A673 (cell line): ENCODE measurements at regions not wholly inside any gene's neighbourhood (a gene's known extent, or its start where the extent isn't known, plus 50 kb on each side); places are given as distances from the start of the nearest gene placed in this dataset.

ENCODE experiments used
- BruUV-seq: library from RNA; stranded (reverse); fragments of 400-500 nt; replicated peaks from 2 replicates; lab custom pipeline; 2021; lab: Mats Ljungman, UMichigan
- CTCF ChIA-PET: fragments of 300-600 bp; sonication (Branson Sonifier 250); formaldehyde crosslinking; loops from one replicate; lab custom pipeline; 2022; ENCODE audit warnings: antibody characterized with exemption; lab: Charles Lee
- POLR2A ChIA-PET: fragments of 300-600 bp; sonication (Branson Sonifier 250); formaldehyde crosslinking; loops from one replicate; lab custom pipeline; 2022; ENCODE audit warnings: antibody characterized with exemption; ENCODE audit not compliant: low non-redundant PET; lab: Charles Lee
- DNase-seq: peaks from one replicate; pipeline ENCODE4 v3.0.0-alpha.2; 2015; ENCODE audit warnings: low spot score
- H3K27ac ChIP-seq: fragments of 200-600 bp; sonication (generic); 2 replicates; pipeline ENCODE4 v1.5.1; 2016; ENCODE audit warnings: mixed run types, low read depth, mild to moderate bottlenecking, mixed read lengths, antibody characterized with exemption, low read length; ENCODE audit not compliant: poor library complexity, severe bottlenecking
- H3K27me3 ChIP-seq: fragments of 200-600 bp; sonication (generic); replicated peaks from 2 replicates; pipeline ENCODE4 v1.6.1; 2017; ENCODE audit warnings: mixed run types, low read depth, mild to moderate bottlenecking, mixed read lengths, antibody characterized with exemption, low read length; ENCODE audit not compliant: insufficient read depth, poor library complexity
- H3K36me3 ChIP-seq: fragments of 200-600 bp; sonication (generic); 2 replicates; pipeline ENCODE4 v1.6.1; 2016; ENCODE audit warnings: mixed run types, mild to moderate bottlenecking, mixed read lengths, antibody characterized with exemption, low read length; ENCODE audit not compliant: insufficient read depth, poor library complexity, severe bottlenecking
- H3K4me1 ChIP-seq: fragments of 200-600 bp; sonication (generic); 2 replicates; pipeline ENCODE4 v1.6.1; 2017; ENCODE audit warnings: mixed run types, mild to moderate bottlenecking, mixed read lengths, antibody characterized with exemption, low read length; ENCODE audit not compliant: insufficient read depth, poor library complexity, severe bottlenecking
- H3K4me3 ChIP-seq: fragments of 200-600 bp; sonication (generic); 2 replicates; pipeline ENCODE4 v1.5.1; 2016; ENCODE audit warnings: low read depth, mixed run types, mild to moderate bottlenecking, mixed read lengths, low read length; ENCODE audit not compliant: poor library complexity, severe bottlenecking
- H3K9me3 ChIP-seq: fragments of 200-600 bp; sonication (generic); 2 replicates; pipeline ENCODE4 v1.6.1; 2016; ENCODE audit warnings: mixed run types, low read depth, mild to moderate bottlenecking, mixed read lengths, antibody characterized with exemption, low read length; ENCODE audit not compliant: poor library complexity, severe bottlenecking
- EZH2 ChIP-seq: fragments of 200-600 bp; sonication (generic); IDR thresholded peaks from 2 replicates; pipeline ENCODE4 v1.6.1; 2017; ENCODE audit warnings: borderline replicate concordance, low read depth, mild to moderate bottlenecking, mixed read lengths, antibody characterized with exemption, low read length; ENCODE audit not compliant: poor library complexity, severe bottlenecking
- intact Hi-C: fragments of 100-400 bp; cut with micrococcal nuclease; formaldehyde crosslinking; loops from one replicate; pipeline ENCODE4 v1.10.0; 2022; ENCODE audit not compliant: unreplicated experiment
- TF ChIP-seq, protein P1 (sequence below): fragments of 300-800, 200-600 bp; sonication (generic); conservative IDR thresholded peaks from 2 replicates; pipeline ENCODE4 v1.5.1; 2017; ENCODE audit warnings: low read depth, mild to moderate bottlenecking, antibody characterized with exemption, low read length, moderate library complexity, mixed read lengths

DNA sequence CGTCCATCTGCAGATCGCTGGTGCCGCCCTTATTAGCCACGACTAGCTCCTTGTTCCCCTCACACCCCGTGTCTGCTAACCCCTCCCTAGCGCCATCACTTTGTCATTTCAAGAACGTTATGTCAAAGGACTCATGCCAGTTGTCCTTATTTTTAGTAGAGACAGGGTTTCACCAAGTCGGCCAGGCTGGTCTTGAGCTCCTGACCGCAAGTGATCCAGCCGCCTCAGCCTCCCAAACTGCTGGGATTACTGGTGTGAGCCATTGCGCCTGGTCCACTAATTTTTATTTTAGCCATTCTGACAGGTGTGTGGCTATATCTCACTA is 138.9 kb upstream of the HDAC4 start:
- POLR2A ChIA-PET, result no interaction called here
- TF ChIP-seq, protein P1, sequence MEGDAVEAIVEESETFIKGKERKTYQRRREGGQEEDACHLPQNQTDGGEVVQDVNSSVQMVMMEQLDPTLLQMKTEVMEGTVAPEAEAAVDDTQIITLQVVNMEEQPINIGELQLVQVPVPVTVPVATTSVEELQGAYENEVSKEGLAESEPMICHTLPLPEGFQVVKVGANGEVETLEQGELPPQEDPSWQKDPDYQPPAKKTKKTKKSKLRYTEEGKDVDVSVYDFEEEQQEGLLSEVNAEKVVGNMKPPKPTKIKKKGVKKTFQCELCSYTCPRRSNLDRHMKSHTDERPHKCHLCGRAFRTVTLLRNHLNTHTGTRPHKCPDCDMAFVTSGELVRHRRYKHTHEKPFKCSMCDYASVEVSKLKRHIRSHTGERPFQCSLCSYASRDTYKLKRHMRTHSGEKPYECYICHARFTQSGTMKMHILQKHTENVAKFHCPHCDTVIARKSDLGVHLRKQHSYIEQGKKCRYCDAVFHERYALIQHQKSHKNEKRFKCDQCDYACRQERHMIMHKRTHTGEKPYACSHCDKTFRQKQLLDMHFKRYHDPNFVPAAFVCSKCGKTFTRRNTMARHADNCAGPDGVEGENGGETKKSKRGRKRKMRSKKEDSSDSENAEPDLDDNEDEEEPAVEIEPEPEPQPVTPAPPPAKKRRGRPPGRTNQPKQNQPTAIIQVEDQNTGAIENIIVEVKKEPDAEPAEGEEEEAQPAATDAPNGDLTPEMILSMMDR, result no peak
- no peak for TF ChIP-seq EZH2
- DNase-seq, result no peak
- BruUV-seq, result no TSS peak
- intact Hi-C loops, result no loop called here
- peaks cover 18% of the 10 kb centered on the region for H3K27me3 ChIP-seq
- H3K9me3 ChIP-seq, result no peaks in the 10 kb centered on the region
- H3K36me3 ChIP-seq, result no peaks in the 10 kb centered on the region
- H3K27ac ChIP-seq, result no peak overlapping the region
- no peaks in the 10 kb centered on the region for H3K4me1 ChIP-seq
- CTCF ChIA-PET, result no interaction called here
- no peak overlapping the region for H3K4me3 ChIP-seq

DNA sequence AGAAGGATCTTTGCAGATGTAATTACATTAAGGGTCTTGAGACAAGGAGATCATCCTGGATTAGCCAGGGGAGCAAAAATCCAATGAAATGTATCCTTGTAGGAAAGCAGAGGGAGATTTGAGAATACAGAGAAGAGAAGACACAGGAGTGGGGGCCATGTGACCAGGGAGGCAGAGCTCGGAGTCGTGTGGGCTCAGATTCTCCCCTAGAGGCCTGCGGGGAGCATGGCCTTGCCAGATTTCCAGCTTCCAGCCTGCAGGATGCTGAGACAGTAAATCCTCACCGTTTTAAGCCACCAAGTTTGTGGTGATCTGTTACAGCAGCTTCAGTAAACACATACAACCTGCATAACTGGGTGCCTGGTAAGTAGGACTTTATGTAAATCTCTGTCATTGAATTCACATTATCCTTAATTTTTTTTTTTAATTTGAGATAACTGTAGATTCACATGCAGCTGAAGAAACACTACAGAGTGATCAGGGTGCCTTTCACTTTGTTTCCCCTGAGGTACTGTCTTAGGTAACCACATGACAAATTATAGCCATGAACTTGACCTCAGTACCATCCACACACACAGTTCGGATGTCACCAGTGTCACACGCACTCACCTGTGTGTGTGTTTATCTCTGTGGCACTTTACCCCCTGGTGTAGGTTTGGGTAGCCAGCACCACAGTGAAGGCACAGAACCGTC is 138.4 kb upstream of the HDAC4 start:
- intact Hi-C loops, result no loop called here
- CTCF ChIA-PET, result no interaction called here
- Histone ChIP-seq H3K4me1 (no peaks in the 10 kb centered on the region), H3K9me3 (no peaks in the 10 kb centered on the region), H3K36me3 (no peaks in the 10 kb centered on the region), H3K4me3 (no peak overlapping the region), H3K27ac (no peak overlapping the region), H3K27me3 (peaks cover 18% of the 10 kb centered on the region)
- no TSS peak for BruUV-seq
- TF ChIP-seq, protein P1, result no peak
- no peak for TF ChIP-seq EZH2
- no peak for DNase-seq
- POLR2A ChIA-PET, result no interaction called here

DNA sequence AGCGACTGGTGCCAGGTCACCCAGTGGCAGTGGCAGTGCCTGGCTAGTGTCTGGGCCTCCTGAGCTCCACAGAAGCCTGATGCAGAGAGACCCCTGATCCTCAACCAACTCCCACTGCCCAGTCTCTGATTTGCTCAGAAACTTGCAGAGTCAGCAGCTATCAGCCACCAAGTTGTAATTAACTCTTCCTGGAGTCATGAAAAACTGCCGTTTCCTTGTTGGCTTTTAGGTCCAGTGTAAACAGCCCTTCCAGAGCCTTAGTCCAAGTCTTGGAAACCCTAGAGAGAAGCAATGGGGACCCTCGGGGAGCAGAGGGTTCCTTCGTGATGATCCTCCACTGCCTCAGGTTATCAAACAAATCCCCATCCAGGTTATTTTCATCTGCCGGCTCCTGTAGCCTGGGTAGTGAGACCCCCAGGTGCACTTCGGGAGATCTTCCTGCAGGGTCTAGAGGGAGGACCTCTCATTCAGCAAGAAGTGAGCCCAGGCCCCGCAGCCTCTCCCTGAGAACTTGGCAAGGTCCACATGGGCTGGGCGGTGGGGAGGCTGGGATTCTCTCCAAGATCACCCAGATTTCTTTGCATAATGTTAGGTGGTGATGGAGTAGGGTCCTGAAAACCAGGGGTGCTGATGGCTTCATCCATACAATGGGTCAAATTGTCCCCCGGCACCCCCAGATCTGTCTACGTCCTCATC is 137.7 kb upstream of the HDAC4 start:
- intact Hi-C loops, result no loop called here
- no peaks in the 10 kb centered on the region for H3K4me1 ChIP-seq
- CTCF ChIA-PET, result no interaction called here
- H3K4me3 ChIP-seq, result no peak overlapping the region
- no peaks in the 10 kb centered on the region for H3K9me3 ChIP-seq
- no peak for TF ChIP-seq EZH2
- TF ChIP-seq, protein P1, result no peak
- no peak for DNase-seq
- H3K36me3 ChIP-seq, result no peaks in the 10 kb centered on the region
- BruUV-seq, result no TSS peak
- H3K27me3 ChIP-seq, result peaks cover 18% of the 10 kb centered on the region
- no peak overlapping the region for H3K27ac ChIP-seq
- POLR2A ChIA-PET, result no interaction called here
